ENCODE measurements at regions not wholly inside any gene's neighbourhood (a gene's known extent, or its start where the extent isn't known, plus 50 kb on each side); places are given as distances from the start of the nearest gene placed in this dataset.
A peak's percentile ranks its signal among the peaks of the same experiment; 100 is the strongest.

- DNase-seq, result no peak
These were observed 52.2 kb upstream of the LSM14A start for GRCh38 chr19:34120141-34120540.

GRCh38 chr19:34120846-34121639 is 51.3 kb upstream of the LSM14A start:
- peak; percentile 64 to 67 for DNase-seq

Measured in stimulated activated CD4-positive, alpha-beta T cell treated with anti-CD3 and anti-CD28 coated beads, Interleukin-2, amount 100 ng/mL, for 24 hours (primary cell).